ENCODE measurements at regions not wholly inside any gene's neighbourhood (a gene's known extent, or its start where the extent isn't known, plus 50 kb on each side); places are given as distances from the start of the nearest gene placed in this dataset.

GRCh38 chr1:104593413-104594187 is 843.9 kb downstream of the AMY1C start:
- no peak for TF ChIP-seq CTCF (IDR thresholded peaks at IDR 0.05; ENCODE audit: insufficient read depth, low read length, poor library complexity, severe bottlenecking)

GRCh38 chr1:104617474-104617873 is 867.8 kb downstream of the AMY1C start:
- no peaks in the 10 kb centered on the region for H3K27me3 ChIP-seq (replicated peaks; ENCODE audit: control insufficient read depth, insufficient read depth, low read length)
- no peak for DNase-seq (ENCODE audit: extremely low read depth, insufficient read length)
- no peak overlapping the region for H3K4me3 ChIP-seq (replicated peaks; ENCODE audit: low read depth, low read length)
- TF ChIP-seq CTCF (IDR thresholded peaks at IDR 0.05; ENCODE audit: insufficient read depth, low read length, poor library complexity, severe bottlenecking): no peak
- no peaks in the 10 kb centered on the region for H3K36me3 ChIP-seq (ENCODE audit: control insufficient read depth, insufficient read depth, low read length)

More at GRCh38 chr1:104593413-104594187, 843.9 kb downstream of the AMY1C start:
- Histone ChIP-seq H3K27me3 (replicated peaks; ENCODE audit: control insufficient read depth, insufficient read depth, low read length) (no peaks in the 10 kb centered on the region), H3K36me3 (ENCODE audit: control insufficient read depth, insufficient read depth, low read length) (no peaks in the 10 kb centered on the region), H3K4me3 (replicated peaks; ENCODE audit: low read depth, low read length) (no peak overlapping the region)
- DNase-seq (ENCODE audit: extremely low read depth, insufficient read length): no peak

GRCh38 chr1:104621221-104621620 is 871.5 kb downstream of the AMY1C start:
- Histone ChIP-seq H3K27me3 (replicated peaks; ENCODE audit: control insufficient read depth, insufficient read depth, low read length) (no peaks in the 10 kb centered on the region), H3K36me3 (ENCODE audit: control insufficient read depth, insufficient read depth, low read length) (no peaks in the 10 kb centered on the region), H3K4me3 (replicated peaks; ENCODE audit: low read depth, low read length) (no peak overlapping the region)
- no peak for TF ChIP-seq CTCF (IDR thresholded peaks at IDR 0.05; ENCODE audit: insufficient read depth, low read length, poor library complexity, severe bottlenecking)
- no peak for DNase-seq (ENCODE audit: extremely low read depth, insufficient read length)

GRCh38 chr1:104624538-104624937 is 874.8 kb downstream of the AMY1C start:
- no peak for TF ChIP-seq CTCF (IDR thresholded peaks at IDR 0.05; ENCODE audit: insufficient read depth, low read length, poor library complexity, severe bottlenecking)
- no peak for DNase-seq (ENCODE audit: extremely low read depth, insufficient read length)
- H3K4me3 ChIP-seq (replicated peaks; ENCODE audit: low read depth, low read length): no peak overlapping the region
- H3K36me3 ChIP-seq (ENCODE audit: control insufficient read depth, insufficient read depth, low read length): no peaks in the 10 kb centered on the region
- no peaks in the 10 kb centered on the region for H3K27me3 ChIP-seq (replicated peaks; ENCODE audit: control insufficient read depth, insufficient read depth, low read length)

GRCh38 chr1:104629589-104629988 is 879.9 kb downstream of the AMY1C start:
- Histone ChIP-seq H3K36me3 (ENCODE audit: control insufficient read depth, insufficient read depth, low read length) (no peaks in the 10 kb centered on the region), H3K4me3 (replicated peaks; ENCODE audit: low read depth, low read length) (no peak overlapping the region), H3K27me3 (replicated peaks; ENCODE audit: control insufficient read depth, insufficient read depth, low read length) (no peaks in the 10 kb centered on the region)
- no peak for DNase-seq (ENCODE audit: extremely low read depth, insufficient read length)
- no peak for TF ChIP-seq CTCF (IDR thresholded peaks at IDR 0.05; ENCODE audit: insufficient read depth, low read length, poor library complexity, severe bottlenecking)
